Astrocyte of the hippocampus (primary cell): ENCODE measurements at regions not wholly inside any gene's neighbourhood (a gene's known extent, or its start where the extent isn't known, plus 50 kb on each side); places are given as distances from the start of the nearest gene placed in this dataset.
A peak's percentile ranks its signal among the peaks of the same experiment; 100 is the strongest.

Source experiments
- DNase-seq: peaks from one replicate; pipeline ENCODE4 v3.0.0; 2011; ENCODE audit warnings: low read depth, low spot score

GRCh38 chr2:189366349-189366748, 74.9 kb upstream of the WDR75 start:
- DNase-seq = no peak

- DNase-seq = no peak
Measured at GRCh38 chr2:189367343-189367742, 73.9 kb upstream of the WDR75 start.

GRCh38 chr2:189369566-189369965, 71.7 kb upstream of the WDR75 start:
- no peak for DNase-seq

GRCh38 chr2:189370719-189371118, 70.6 kb upstream of the WDR75 start:
- no peak for DNase-seq

- no peak for DNase-seq
Measured at GRCh38 chr2:189372688-189373257, 68.5 kb upstream of the WDR75 start.

GRCh38 chr2:189374481-189374880, 66.8 kb upstream of the WDR75 start:
- DNase-seq = no peak

- no peak for DNase-seq
Measured at GRCh38 chr2:189375842-189376241, 65.4 kb upstream of the WDR75 start.

- DNase-seq = peak; percentile 66
Measured at GRCh38 chr2:189379287-189379630, 62.0 kb upstream of the WDR75 start.

- peak; percentile 16 for DNase-seq
Measured at GRCh38 chr2:189379731-189380261, 61.5 kb upstream of the WDR75 start.

- no peak for DNase-seq
Measured at GRCh38 chr2:189382668-189383067, 58.6 kb upstream of the WDR75 start.

- no peak for DNase-seq
Measured at GRCh38 chr2:189386741-189387140, 54.5 kb upstream of the WDR75 start.

GRCh38 chr2:189391201-189391600, 50.1 kb upstream of the WDR75 start:
- DNase-seq = no peak
